ENCODE measurements at regions not wholly inside any gene's neighbourhood (a gene's known extent, or its start where the extent isn't known, plus 50 kb on each side); places are given as distances from the start of the nearest gene placed in this dataset.

GRCh38 chr2:217521820-217522219 is 481.0 kb downstream of the TNS1 start:
- TF ChIP-seq CTCF (IDR thresholded peaks at IDR 0.05; ENCODE audit: insufficient read depth, low read depth, low read length) (no peak), EZH2 (IDR thresholded peaks at IDR 0.05; ENCODE audit: insufficient read depth, low read length) (no peak)
